ENCODE measurements at regions not wholly inside any gene's neighbourhood (a gene's known extent, or its start where the extent isn't known, plus 50 kb on each side); places are given as distances from the start of the nearest gene placed in this dataset.

DNA sequence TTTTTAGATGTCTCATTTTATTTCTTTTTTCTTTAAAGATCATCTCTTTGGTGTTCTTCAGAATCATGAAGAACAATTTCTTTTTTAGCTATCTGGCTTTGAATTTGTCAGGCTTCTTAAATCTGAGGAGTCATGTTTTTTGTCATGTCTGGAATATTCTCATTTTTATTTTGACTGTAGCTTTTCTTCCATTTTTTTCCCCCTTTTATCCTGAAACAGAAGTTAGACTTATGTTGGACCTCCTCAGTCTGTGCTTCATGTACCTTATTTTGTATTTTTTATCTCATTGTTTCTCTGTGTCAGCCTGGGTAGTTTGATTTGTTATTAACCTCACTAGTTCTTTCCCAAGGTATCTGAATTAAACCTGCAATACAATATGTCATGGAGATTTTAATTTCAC lies 319.2 kb upstream of the ADGRL4 start:
- no peak overlapping the region for H3K9ac ChIP-seq (ENCODE audit: low read depth, low read length)
- H3K4me1 ChIP-seq (ENCODE audit: control insufficient read depth, insufficient read depth, low read length): no peaks in the 10 kb centered on the region
- no peaks in the 10 kb centered on the region for H3K36me3 ChIP-seq (ENCODE audit: control insufficient read depth, insufficient read depth, low read length)
- no peak overlapping the region for H3K4me3 ChIP-seq (ENCODE audit: low read depth, low read length)
- no peaks in the 10 kb centered on the region for H3K9me3 ChIP-seq (ENCODE audit: control insufficient read depth, insufficient read depth, low read length)
- no peaks in the 10 kb centered on the region for H3K27me3 ChIP-seq (ENCODE audit: control insufficient read depth, insufficient read depth, low read length)

DNA sequence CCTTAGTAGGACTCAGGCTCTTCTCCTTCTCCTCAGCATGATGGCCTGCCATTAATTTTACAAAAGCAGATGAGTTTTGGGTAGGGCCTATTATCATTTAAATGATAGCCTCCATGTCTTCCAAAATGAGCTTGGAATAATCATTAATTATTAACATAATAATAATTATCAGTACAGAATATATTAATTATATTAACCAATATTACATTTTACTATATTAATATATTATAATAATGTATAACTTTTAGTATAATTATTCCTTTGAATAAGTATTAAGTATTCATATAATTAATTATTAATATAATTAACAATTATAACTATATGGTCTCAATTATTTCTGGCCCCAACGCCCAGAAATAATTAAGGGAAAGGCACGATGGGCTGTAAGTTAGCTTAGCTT lies 318.6 kb upstream of the ADGRL4 start:
- no peaks in the 10 kb centered on the region for H3K9me3 ChIP-seq (ENCODE audit: control insufficient read depth, insufficient read depth, low read length)
- no peak overlapping the region for H3K4me3 ChIP-seq (ENCODE audit: low read depth, low read length)
- H3K27me3 ChIP-seq (ENCODE audit: control insufficient read depth, insufficient read depth, low read length): no peaks in the 10 kb centered on the region
- no peak overlapping the region for H3K9ac ChIP-seq (ENCODE audit: low read depth, low read length)
- H3K36me3 ChIP-seq (ENCODE audit: control insufficient read depth, insufficient read depth, low read length): no peaks in the 10 kb centered on the region
- no peaks in the 10 kb centered on the region for H3K4me1 ChIP-seq (ENCODE audit: control insufficient read depth, insufficient read depth, low read length)

DNA sequence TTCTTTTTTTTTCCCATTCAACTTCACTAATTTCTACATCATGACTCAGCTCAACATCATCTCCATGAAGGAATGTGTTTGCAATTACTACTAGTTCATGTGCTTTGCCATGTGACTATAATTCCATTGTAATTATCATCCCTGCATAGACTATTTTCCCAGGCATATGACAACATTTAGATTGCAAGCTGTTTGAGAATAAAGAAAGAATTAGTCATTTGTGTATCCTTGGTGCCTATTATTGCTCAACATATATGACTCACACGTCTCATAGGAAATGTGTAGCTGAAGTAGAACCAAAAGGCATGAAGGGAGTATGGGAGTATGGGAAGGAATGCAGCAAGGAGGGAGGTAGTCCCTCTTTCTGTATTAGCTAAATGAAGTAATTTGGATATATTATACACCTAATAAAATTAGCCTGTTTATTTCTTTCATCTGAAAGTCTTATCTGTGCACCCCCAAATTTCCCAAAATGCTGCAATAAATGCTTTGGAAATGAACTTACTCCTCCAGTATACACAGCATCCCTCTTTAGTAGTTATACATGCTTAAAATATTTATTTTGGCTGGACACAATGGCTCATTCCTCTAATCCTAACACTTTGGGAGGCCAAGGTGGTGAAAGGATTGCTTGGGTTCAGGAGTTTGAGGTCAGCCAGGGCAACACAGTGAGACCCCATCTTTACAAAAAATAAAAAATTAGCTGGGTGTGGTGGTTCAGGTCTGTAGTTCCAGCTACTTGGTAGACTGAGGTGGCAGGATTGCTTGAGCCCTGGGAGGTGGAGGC lies 316.9 kb upstream of the ADGRL4 start:
- Histone ChIP-seq H3K9ac (ENCODE audit: low read depth, low read length) (no peak overlapping the region), H3K4me3 (ENCODE audit: low read depth, low read length) (no peak overlapping the region), H3K9me3 (ENCODE audit: control insufficient read depth, insufficient read depth, low read length) (no peaks in the 10 kb centered on the region), H3K36me3 (ENCODE audit: control insufficient read depth, insufficient read depth, low read length) (no peaks in the 10 kb centered on the region), H3K27me3 (ENCODE audit: control insufficient read depth, insufficient read depth, low read length) (no peaks in the 10 kb centered on the region), H3K4me1 (ENCODE audit: control insufficient read depth, insufficient read depth, low read length) (no peaks in the 10 kb centered on the region)

DNA sequence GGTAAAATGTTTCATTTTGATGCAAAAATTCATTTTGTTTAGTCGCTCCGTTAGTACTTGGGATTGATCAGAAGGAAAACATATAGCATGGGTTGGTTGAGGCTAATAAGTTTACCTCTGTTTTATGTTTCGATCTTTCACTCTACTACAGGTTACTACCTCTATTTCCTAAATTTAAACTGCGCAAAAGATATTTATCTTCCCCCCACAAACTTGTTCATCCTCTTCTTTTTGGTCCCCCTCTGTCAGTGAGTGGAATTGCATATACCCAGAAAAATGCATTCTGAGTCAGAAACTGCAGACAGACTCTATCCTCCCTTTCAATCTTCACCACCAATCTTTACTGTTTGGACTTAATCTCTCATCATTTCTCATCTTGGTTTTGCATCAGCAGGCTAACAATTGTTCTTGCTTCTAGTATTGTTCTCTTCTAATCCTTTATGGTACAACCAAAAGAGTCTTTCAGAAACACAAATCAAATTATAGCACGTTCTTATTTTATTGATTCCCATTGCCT lies 316.0 kb upstream of the ADGRL4 start:
- no peaks in the 10 kb centered on the region for H3K4me1 ChIP-seq (ENCODE audit: control insufficient read depth, insufficient read depth, low read length)
- no peaks in the 10 kb centered on the region for H3K27me3 ChIP-seq (ENCODE audit: control insufficient read depth, insufficient read depth, low read length)
- H3K9ac ChIP-seq (ENCODE audit: low read depth, low read length): no peak overlapping the region
- no peaks in the 10 kb centered on the region for H3K9me3 ChIP-seq (ENCODE audit: control insufficient read depth, insufficient read depth, low read length)
- H3K4me3 ChIP-seq (ENCODE audit: low read depth, low read length): no peak overlapping the region
- no peaks in the 10 kb centered on the region for H3K36me3 ChIP-seq (ENCODE audit: control insufficient read depth, insufficient read depth, low read length)

DNA sequence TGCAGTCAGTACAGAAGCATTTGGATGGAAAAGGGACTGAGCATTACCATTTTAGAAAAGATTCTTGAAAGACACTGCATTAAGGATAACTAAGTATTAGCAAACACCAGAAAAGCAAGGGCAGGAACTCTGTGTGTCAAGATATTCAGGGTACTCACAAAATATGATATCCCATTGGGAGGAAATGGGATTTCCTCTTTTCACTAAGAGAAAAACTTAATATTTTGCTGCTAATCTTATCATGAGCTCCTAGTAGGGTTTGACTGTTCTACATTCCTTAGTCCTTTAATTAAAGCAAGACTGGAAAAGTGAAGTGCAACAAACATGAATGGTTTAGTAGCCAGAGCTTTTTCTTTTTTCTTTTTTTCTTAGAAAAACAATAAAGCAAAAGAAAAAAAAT lies 305.9 kb upstream of the ADGRL4 start:
- Histone ChIP-seq H3K36me3 (ENCODE audit: control insufficient read depth, insufficient read depth, low read length) (no peaks in the 10 kb centered on the region), H3K4me1 (ENCODE audit: control insufficient read depth, insufficient read depth, low read length) (no peaks in the 10 kb centered on the region), H3K27me3 (ENCODE audit: control insufficient read depth, insufficient read depth, low read length) (no peaks in the 10 kb centered on the region)

DNA sequence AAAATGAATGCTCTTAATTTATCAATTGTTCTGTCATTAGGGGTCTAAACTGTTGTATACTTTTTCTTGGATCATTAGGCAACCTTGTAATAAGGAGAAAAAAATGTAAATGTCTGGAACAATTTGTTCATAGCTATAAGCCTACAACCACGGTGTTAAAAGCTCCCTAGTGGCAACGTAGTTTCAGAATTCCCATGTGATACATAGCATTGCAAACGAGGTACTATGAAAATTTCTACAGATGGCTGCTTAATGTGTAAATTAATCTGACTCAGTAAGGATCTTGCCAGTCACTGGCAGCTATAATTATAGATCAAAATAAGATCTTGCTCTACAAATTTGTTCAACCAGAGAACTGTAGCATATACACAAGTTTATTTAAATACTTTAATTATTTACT lies 304.1 kb upstream of the ADGRL4 start:
- Histone ChIP-seq H3K27me3 (ENCODE audit: control insufficient read depth, insufficient read depth, low read length) (no peaks in the 10 kb centered on the region), H3K9ac (ENCODE audit: low read depth, low read length) (no peak overlapping the region), H3K9me3 (ENCODE audit: control insufficient read depth, insufficient read depth, low read length) (no peaks in the 10 kb centered on the region), H3K4me3 (ENCODE audit: low read depth, low read length) (no peak overlapping the region), H3K36me3 (ENCODE audit: control insufficient read depth, insufficient read depth, low read length) (no peaks in the 10 kb centered on the region), H3K4me1 (ENCODE audit: control insufficient read depth, insufficient read depth, low read length) (no peaks in the 10 kb centered on the region)

More for the DNA sequence above, 305.9 kb upstream of the ADGRL4 start:
- no peaks in the 10 kb centered on the region for H3K9me3 ChIP-seq (ENCODE audit: control insufficient read depth, insufficient read depth, low read length)
- no peak overlapping the region for H3K4me3 ChIP-seq (ENCODE audit: low read depth, low read length)
- H3K9ac ChIP-seq (ENCODE audit: low read depth, low read length): no peak overlapping the region

DNA sequence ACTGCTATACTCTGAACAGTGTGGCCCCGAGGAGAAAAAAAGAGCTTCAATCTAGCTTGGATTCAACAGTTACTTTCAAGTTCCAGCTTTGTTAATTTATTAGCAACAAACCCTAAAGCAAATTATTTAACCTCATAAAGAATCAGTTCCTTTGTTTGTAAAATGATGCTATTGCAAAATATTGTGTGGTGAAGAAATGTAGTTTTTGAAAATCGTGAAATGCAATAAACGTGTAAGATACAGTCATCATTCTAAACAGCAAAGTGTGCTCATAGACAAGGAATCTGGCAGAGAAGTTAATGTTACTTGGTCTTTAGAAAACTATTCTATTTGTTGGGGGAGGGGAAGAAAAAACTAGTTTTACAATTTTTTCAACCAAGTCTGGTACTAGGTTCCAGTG lies 297.6 kb upstream of the ADGRL4 start:
- H3K9me3 ChIP-seq (ENCODE audit: control insufficient read depth, insufficient read depth, low read length): no peaks in the 10 kb centered on the region

DNA sequence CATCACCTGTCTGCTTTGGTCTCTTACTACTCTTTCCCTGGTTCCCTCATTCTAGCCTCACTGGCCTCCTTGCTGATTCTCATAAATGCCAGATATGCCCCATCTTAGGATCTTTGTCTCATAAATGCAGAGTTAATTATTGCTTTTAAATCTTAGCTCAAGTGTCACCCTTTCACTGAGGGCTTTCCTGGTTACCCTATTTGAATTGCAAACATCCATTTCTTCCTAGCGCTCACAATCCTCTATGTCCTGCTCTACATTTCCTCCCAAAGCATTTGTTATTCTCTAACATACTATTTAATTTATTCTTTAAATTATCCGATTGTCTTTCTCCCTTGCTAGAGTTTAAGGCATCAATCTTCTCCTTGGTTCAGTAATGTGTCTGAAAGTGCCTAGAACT lies 296.5 kb upstream of the ADGRL4 start:
- no peak overlapping the region for H3K9ac ChIP-seq (ENCODE audit: low read depth, low read length)
- no peaks in the 10 kb centered on the region for H3K27me3 ChIP-seq (ENCODE audit: control insufficient read depth, insufficient read depth, low read length)
- H3K36me3 ChIP-seq (ENCODE audit: control insufficient read depth, insufficient read depth, low read length): no peaks in the 10 kb centered on the region
- peaks cover 3% of the 10 kb centered on the region for H3K4me1 ChIP-seq (ENCODE audit: control insufficient read depth, insufficient read depth, low read length)
- H3K9me3 ChIP-seq (ENCODE audit: control insufficient read depth, insufficient read depth, low read length): no peaks in the 10 kb centered on the region
- H3K4me3 ChIP-seq (ENCODE audit: low read depth, low read length): no peak overlapping the region

More for the DNA sequence above, 297.6 kb upstream of the ADGRL4 start:
- Histone ChIP-seq H3K27me3 (ENCODE audit: control insufficient read depth, insufficient read depth, low read length) (no peaks in the 10 kb centered on the region), H3K9ac (ENCODE audit: low read depth, low read length) (no peak overlapping the region), H3K36me3 (ENCODE audit: control insufficient read depth, insufficient read depth, low read length) (no peaks in the 10 kb centered on the region), H3K4me3 (ENCODE audit: low read depth, low read length) (no peak overlapping the region), H3K4me1 (ENCODE audit: control insufficient read depth, insufficient read depth, low read length) (peaks cover 3% of the 10 kb centered on the region)

DNA sequence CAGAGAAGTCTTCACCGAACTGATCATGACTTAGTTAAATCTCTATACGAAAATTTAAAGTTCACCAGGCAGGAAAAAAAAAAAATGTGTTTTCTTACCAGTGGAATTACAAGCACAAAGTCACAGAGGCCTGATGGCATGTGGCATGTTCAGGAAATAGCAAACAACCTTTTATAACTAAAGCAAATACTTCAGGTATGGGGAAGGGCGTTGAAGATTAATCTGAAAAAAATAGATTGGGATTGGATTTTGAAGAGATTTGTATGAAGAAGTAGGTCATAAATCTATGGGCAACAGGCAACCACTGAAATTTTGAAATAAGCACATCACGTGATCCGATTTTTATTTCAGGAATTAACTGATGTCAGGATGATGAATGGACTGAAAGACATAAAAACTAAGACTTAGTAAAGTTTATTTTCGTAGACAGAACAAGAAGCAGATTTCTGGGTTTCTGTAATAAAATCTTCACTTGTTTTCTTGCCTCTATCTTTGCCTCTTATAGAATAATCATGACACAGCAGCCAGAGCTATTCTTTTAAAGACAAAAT lies 295.9 kb upstream of the ADGRL4 start:
- Histone ChIP-seq H3K36me3 (ENCODE audit: control insufficient read depth, insufficient read depth, low read length) (no peaks in the 10 kb centered on the region), H3K9ac (ENCODE audit: low read depth, low read length) (no peak overlapping the region), H3K27me3 (ENCODE audit: control insufficient read depth, insufficient read depth, low read length) (no peaks in the 10 kb centered on the region), H3K4me3 (ENCODE audit: low read depth, low read length) (no peak overlapping the region), H3K4me1 (ENCODE audit: control insufficient read depth, insufficient read depth, low read length) (peaks cover 3% of the 10 kb centered on the region), H3K9me3 (ENCODE audit: control insufficient read depth, insufficient read depth, low read length) (no peaks in the 10 kb centered on the region)

DNA sequence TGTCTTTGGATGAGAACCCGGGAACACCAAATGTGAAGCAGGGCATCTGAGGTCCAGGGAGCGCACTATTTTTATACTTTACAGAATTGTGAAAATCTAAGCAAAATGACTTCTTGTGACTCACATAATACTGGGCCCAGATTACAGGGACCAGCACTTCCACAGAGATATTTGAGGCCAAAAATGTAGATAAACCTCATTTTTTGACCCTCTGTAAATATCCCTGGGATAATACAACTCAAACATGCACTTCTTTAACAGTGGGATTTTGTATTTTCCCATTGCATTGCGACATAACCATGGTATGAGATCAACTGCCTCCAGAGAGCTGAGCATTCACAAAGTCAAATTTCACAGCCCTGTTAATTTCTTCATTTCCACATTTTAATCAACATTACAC lies 289.4 kb upstream of the ADGRL4 start:
- no peak overlapping the region for H3K4me3 ChIP-seq (ENCODE audit: low read depth, low read length)

DNA sequence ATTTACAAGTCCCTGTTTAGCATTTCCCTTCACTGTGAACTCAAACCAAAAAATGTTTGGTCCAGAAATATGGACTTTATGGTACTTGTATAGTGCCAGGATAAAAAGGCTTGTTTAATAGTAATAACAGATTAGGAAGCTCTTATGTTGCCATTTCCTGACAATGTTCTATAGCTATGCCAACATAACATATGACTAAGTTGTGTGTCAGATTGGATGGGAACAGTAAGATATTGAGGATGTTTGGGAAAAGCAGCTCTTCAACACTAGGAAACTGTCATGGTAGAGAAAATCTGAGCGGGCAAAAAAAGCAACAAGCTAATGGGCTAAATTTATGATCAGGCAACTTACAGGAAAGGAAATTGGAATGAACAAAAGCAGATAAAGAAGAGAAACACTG lies 287.1 kb upstream of the ADGRL4 start:
- no peaks in the 10 kb centered on the region for H3K36me3 ChIP-seq (ENCODE audit: control insufficient read depth, insufficient read depth, low read length)
- no peaks in the 10 kb centered on the region for H3K9me3 ChIP-seq (ENCODE audit: control insufficient read depth, insufficient read depth, low read length)
- H3K27me3 ChIP-seq (ENCODE audit: control insufficient read depth, insufficient read depth, low read length): no peaks in the 10 kb centered on the region

More for the DNA sequence above, 289.4 kb upstream of the ADGRL4 start:
- Histone ChIP-seq H3K9ac (ENCODE audit: low read depth, low read length) (no peak overlapping the region), H3K9me3 (ENCODE audit: control insufficient read depth, insufficient read depth, low read length) (no peaks in the 10 kb centered on the region), H3K36me3 (ENCODE audit: control insufficient read depth, insufficient read depth, low read length) (no peaks in the 10 kb centered on the region), H3K27me3 (ENCODE audit: control insufficient read depth, insufficient read depth, low read length) (no peaks in the 10 kb centered on the region), H3K4me1 (ENCODE audit: control insufficient read depth, insufficient read depth, low read length) (no peaks in the 10 kb centered on the region)

DNA sequence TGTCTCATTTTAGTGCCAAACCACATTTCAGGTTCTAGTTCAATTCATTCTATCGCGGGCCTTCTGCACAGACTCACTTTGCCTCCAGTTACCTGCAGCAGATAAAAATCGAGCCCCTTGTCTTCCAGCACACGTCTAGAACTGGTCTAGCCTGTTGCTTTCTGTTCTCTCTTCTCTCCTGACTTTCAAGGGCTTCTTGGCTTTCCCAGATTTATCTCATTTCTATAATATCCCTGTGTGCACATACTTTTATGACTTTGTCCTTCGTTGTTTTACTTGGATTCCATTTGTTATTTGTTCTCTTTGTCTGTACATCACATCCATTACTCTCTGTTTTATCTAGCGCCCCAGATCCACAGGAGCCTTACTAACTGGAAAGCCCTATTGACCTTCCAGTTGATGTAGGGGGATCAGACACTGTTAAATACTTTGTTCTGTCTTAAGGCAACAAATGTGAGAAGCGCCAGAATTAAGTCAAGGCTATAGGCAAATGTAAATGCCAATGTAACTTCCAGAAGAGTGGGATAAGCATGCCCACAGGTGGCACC lies 284.5 kb upstream of the ADGRL4 start:
- H3K36me3 ChIP-seq (ENCODE audit: control insufficient read depth, insufficient read depth, low read length): no peaks in the 10 kb centered on the region
- H3K9me3 ChIP-seq (ENCODE audit: control insufficient read depth, insufficient read depth, low read length): no peaks in the 10 kb centered on the region
- H3K9ac ChIP-seq (ENCODE audit: low read depth, low read length): no peak overlapping the region
- no peaks in the 10 kb centered on the region for H3K27me3 ChIP-seq (ENCODE audit: control insufficient read depth, insufficient read depth, low read length)
- H3K4me3 ChIP-seq (ENCODE audit: low read depth, low read length): no peak overlapping the region
- no peaks in the 10 kb centered on the region for H3K4me1 ChIP-seq (ENCODE audit: control insufficient read depth, insufficient read depth, low read length)

More for the DNA sequence above, 287.1 kb upstream of the ADGRL4 start:
- Histone ChIP-seq H3K4me3 (ENCODE audit: low read depth, low read length) (no peak overlapping the region), H3K4me1 (ENCODE audit: control insufficient read depth, insufficient read depth, low read length) (no peaks in the 10 kb centered on the region), H3K9ac (ENCODE audit: low read depth, low read length) (no peak overlapping the region)

All from iPS-15b (cell line).